Midbrain (tissue), 1 donor: ENCODE measurements at regions not wholly inside any gene's neighbourhood (a gene's known extent, or its start where the extent isn't known, plus 50 kb on each side); places are given as distances from the start of the nearest gene placed in this dataset.

Source experiments
- DNase-seq: peaks from one replicate; lab custom pipeline; 2025; lab: John Stamatoyannopoulos, UW

- DNase-seq = no peak
These were observed 584.1 kb downstream of the AJAP1 start for GRCh38 chr1:5238351-5239130.

GRCh38 chr1:5235355-5235899 lies 581.0 kb downstream of the AJAP1 start:
- DNase-seq = no peak

GRCh38 chr1:5232537-5232936 lies 578.1 kb downstream of the AJAP1 start:
- DNase-seq = no peak

DNA sequence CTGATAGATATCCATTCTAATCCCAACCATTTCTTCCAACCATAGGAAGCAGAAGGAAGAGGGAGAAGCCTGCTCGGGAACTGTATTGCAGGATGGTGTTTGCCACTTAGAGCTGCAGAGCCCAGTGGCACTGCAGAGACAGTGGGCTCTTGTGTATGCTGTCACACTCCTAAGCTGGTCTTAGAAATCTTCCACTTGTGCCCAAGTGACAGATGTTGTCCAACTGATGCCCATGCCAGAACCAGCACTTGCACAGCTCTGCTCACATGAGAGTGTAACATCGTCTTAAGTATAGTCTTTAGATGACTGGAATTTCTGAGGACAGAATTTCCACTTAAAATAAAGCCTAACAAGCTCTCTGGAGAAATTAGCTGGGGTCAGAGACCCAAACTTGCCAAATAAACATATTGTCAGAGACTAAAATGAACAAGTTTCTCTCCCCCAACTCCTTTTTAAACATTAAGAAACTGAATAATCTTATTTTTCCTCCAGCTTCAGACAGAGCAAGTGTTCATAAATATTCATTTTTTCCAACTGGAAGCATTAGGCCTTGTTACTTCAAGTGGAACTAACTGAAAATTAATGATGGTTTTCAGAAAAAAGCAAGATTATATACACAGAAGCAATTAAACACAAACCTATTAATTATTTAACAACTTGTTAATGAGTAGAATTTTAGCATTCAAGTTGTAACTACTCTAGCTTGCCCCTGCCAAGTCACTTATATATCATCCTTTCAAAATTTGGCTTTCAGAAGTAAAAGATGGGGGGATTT lies 577.3 kb downstream of the AJAP1 start:
- DNase-seq = no peak

GRCh38 chr1:5227114-5227513 lies 572.7 kb downstream of the AJAP1 start:
- DNase-seq = no peak

GRCh38 chr1:5225707-5226704 lies 571.6 kb downstream of the AJAP1 start:
- DNase-seq = no peak

DNA sequence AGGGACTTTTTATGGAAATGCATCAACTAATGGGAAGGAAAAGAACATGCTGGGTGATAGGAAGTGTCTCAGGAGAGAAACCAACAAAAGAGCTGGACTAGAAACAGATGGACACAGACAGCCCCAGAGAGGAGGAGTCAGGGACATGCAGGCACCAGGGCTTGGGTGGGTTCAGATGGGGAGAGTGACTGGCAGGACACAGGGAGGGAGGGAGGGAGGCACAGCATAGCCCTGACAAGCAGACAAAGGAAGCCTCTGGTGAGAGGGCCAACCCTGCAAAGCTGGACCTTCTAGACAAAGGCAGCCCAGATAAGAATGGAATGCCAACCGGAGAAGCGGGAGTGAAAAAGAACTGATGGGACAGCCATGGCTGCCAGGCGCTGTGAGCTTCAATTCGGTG lies 568.8 kb downstream of the AJAP1 start:
- DNase-seq = peak; percentile 54

DNA sequence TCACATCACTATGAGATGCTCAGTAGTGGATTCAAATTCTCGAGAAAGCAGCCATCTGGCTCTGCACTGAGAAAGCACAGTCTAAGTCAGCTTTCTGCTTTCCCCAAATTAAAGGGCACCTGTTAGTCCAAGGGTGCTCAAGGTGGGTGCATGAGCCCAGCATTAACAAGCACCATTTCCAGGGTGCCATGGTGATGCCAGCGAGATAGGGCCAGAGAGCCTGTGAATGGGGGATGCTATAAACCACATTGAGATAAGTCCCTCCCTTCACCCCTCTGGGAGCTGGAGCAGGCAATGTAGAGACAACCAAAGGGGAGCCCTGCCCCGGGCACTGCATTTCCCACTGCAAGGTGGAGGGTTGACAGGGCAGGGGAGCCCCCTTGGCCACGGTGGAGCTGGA lies 568.2 kb downstream of the AJAP1 start:
- no peak for DNase-seq

- no peak for DNase-seq
These were observed 567.0 kb downstream of the AJAP1 start for GRCh38 chr1:5221451-5221850.

GRCh38 chr1:5220821-5221220 lies 566.4 kb downstream of the AJAP1 start:
- DNase-seq = no peak

DNA sequence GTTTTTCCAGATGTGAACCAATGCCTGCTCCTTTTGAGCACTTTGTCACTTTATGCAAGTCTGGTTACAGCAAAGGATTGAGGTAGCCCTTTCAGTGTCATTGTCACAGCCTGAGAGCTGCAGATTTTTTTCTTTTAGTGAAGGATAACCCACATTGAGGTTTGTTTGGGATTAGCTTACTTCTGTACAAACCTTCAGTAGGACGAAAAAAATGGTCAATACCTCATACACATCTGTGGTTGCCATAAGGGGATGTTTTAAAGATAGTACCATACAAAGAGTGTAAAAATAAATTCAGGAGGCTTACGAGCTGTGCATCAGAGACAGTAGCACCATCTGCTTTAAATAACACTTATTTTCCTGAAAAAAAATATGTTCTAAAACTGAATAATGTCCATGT lies 566.0 kb downstream of the AJAP1 start:
- no peak for DNase-seq

GRCh38 chr1:5200006-5200405 lies 545.6 kb downstream of the AJAP1 start:
- peak; percentile 65 for DNase-seq

DNA sequence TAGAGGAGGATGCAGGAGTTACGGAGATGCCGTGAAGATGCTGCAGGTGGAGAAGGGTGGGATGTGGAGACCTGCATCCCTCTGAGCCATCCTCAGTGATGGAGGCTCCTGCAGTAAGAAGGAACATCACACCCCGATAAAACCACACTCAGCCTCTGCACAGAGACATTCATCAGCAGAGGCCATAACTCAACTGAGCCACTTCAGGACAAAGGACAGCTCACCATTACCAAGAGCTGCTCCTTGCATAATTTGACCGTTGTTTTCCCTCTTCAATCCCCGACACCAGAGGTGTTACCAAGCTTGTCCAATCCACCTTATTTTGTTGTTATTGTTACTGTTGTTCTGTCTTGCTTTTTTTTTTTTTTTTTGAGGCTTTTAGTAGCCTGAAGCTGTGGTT lies 543.9 kb downstream of the AJAP1 start:
- no peak for DNase-seq

GRCh38 chr1:5191470-5191869 lies 537.1 kb downstream of the AJAP1 start:
- no peak for DNase-seq

GRCh38 chr1:5189384-5189783 lies 535.0 kb downstream of the AJAP1 start:
- no peak for DNase-seq

DNA sequence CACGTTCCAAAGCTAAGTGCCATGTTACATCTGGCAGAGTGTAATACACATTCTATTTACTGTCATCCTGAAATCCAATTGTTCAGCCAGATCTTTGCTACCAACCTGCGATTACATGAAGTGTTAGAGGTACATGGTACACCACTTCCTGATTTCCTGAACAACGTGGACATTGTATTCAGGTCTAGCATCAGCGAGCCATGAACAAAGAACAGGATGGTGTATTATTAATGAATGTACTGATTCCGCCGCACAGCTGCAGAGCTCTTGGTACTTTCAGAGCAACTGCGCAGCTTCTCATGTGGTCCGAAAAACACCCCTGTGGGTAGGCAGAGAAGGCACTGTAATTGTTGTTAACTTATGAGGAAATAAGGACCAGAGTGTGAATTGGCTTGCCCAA lies 511.4 kb downstream of the AJAP1 start:
- DNase-seq = no peak

DNA sequence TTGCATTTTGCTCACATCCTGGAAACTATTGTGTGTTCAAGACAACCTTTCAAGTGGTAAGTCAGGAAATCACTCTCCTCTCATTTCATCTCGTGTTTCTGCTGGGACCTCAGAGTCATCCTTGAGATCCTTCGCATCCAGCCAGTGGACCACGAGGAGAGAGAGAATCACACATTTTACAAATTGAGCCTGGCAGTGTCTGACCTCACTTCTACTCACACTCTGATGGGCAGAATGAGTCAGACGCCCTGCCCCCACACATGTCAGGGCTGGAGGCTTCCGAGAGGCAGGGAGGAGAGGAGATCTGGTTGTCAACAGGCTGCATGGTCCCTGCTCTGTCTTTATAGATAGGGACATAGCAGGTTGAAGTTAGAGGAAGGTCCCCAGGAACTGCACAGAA lies 509.7 kb downstream of the AJAP1 start:
- no peak for DNase-seq

- DNase-seq = no peak
These were observed 507.0 kb downstream of the AJAP1 start for GRCh38 chr1:5161372-5161771.

GRCh38 chr1:5157175-5157574 lies 502.8 kb downstream of the AJAP1 start:
- no peak for DNase-seq

DNA sequence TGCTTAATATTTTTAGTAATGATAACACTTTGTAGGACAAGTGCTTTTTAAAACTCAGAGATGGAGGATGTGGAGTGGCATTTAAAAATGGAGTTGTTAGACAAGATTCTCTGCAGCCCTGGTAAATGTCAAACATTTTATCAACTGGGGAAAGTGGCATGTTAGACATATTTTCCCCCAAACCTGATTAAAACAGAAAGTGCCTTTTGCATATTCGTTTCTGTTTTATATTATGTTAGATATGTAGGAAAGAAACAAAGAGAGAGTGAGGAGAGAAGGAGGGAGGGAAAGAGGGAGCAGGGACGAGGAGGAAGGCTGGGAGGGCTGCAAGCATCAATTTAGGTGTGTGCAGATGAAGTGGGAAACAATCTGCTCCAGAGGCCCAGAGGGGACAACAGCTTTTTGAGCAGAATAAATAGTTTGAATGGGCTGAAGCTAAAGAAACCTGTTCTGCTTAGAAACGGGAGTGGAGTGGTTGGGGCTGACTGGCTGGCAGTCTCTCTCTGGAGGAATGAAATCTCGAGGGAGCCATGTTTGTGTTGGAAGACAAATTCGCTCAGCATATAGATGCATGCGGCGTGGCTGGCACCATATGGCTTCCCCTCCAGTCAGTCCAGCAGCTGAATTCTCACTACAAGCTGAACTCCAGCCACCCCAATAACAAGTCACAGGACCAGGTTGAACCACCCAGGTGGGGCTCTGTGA lies 502.2 kb downstream of the AJAP1 start:
- DNase-seq = no peak

GRCh38 chr1:5151511-5151910 lies 497.1 kb downstream of the AJAP1 start:
- no peak for DNase-seq
